WERI-Rb-1 (cell line): ENCODE measurements at regions not wholly inside any gene's neighbourhood (a gene's known extent, or its start where the extent isn't known, plus 50 kb on each side); places are given as distances from the start of the nearest gene placed in this dataset.

Experiments used
- DNase-seq: peaks from one replicate; pipeline ENCODE4 v3.0.0-alpha.2; 2020
- H3K27ac ChIP-seq: fragments of 250-450 bp; sonication (Bioruptor Pico); 2 replicates; pipeline ENCODE4 v1.5.1; 2020; ENCODE audit warnings: mild to moderate bottlenecking, moderate library complexity
- H3K27me3 ChIP-seq: fragments of 250-450 bp; sonication (Bioruptor Pico); 2 replicates; pipeline ENCODE4 v1.5.1; 2021; ENCODE audit warnings: mild to moderate bottlenecking, low read depth, moderate library complexity; ENCODE audit not compliant: insufficient read depth, severe bottlenecking
- H3K36me3 ChIP-seq: fragments of 250-450 bp; sonication (Bioruptor Pico); 2 replicates; pipeline ENCODE4 v1.5.1; 2020; ENCODE audit warnings: mild to moderate bottlenecking, moderate library complexity
- H3K4me3 ChIP-seq: 2 replicates; pipeline ENCODE4 v1.5.1; 2011; ENCODE audit warnings: low read depth, mild to moderate bottlenecking, control low read depth, low read length
- H3K9me3 ChIP-seq: fragments of 250-450 bp; sonication (Bioruptor Pico); 2 replicates; pipeline ENCODE4 v1.5.1; 2021; ENCODE audit warnings: mild to moderate bottlenecking, moderate library complexity; ENCODE audit not compliant: severe bottlenecking
- CTCF ChIP-seq: IDR thresholded peaks from 2 replicates; pipeline ENCODE4 v1.5.1; 2011; ENCODE audit warnings: low read depth, mild to moderate bottlenecking, control low read depth, inconsistent platforms, low read length

GRCh38 chr16:48085729-48086128 is 70.1 kb downstream of the ABCC12 start:
- H3K27ac ChIP-seq: no peak overlapping the region
- DNase-seq: no peak
- H3K9me3 ChIP-seq: no peaks in the 10 kb centered on the region
- no peaks in the 10 kb centered on the region for H3K36me3 ChIP-seq
- H3K27me3 ChIP-seq: no peaks in the 10 kb centered on the region
- no peak for TF ChIP-seq CTCF
- H3K4me3 ChIP-seq: no peak overlapping the region

GRCh38 chr16:48084826-48085225 is 71.0 kb downstream of the ABCC12 start:
- H3K36me3 ChIP-seq: no peaks in the 10 kb centered on the region
- H3K27me3 ChIP-seq: no peaks in the 10 kb centered on the region
- no peaks in the 10 kb centered on the region for H3K9me3 ChIP-seq
- no peak for TF ChIP-seq CTCF
- H3K4me3 ChIP-seq: no peak overlapping the region
- no peak for DNase-seq
- H3K27ac ChIP-seq: no peak overlapping the region

- no peaks in the 10 kb centered on the region for H3K36me3 ChIP-seq
- H3K27me3 ChIP-seq: no peaks in the 10 kb centered on the region
- DNase-seq: no peak
- no peak overlapping the region for H3K4me3 ChIP-seq
- no peak for TF ChIP-seq CTCF
- H3K9me3 ChIP-seq: no peaks in the 10 kb centered on the region
- H3K27ac ChIP-seq: no peak overlapping the region
Measured at GRCh38 chr16:48082516-48082915, 73.3 kb downstream of the ABCC12 start.

- no peak for DNase-seq
- H3K36me3 ChIP-seq: no peaks in the 10 kb centered on the region
- no peaks in the 10 kb centered on the region for H3K9me3 ChIP-seq
- no peaks in the 10 kb centered on the region for H3K27me3 ChIP-seq
- H3K4me3 ChIP-seq: no peak overlapping the region
- H3K27ac ChIP-seq: no peak overlapping the region
- no peak for TF ChIP-seq CTCF
Measured at GRCh38 chr16:48081656-48082055, 74.1 kb downstream of the ABCC12 start.

- DNase-seq: no peak
- no peak for TF ChIP-seq CTCF
- Histone ChIP-seq H3K27ac (no peak overlapping the region), H3K9me3 (no peaks in the 10 kb centered on the region), H3K36me3 (no peaks in the 10 kb centered on the region), H3K4me3 (no peak overlapping the region), H3K27me3 (no peaks in the 10 kb centered on the region)
Measured at GRCh38 chr16:48076455-48077012, 79.3 kb downstream of the ABCC12 start.

- Histone ChIP-seq H3K9me3 (no peaks in the 10 kb centered on the region), H3K27me3 (no peaks in the 10 kb centered on the region), H3K36me3 (no peaks in the 10 kb centered on the region), H3K27ac (no peak overlapping the region), H3K4me3 (no peak overlapping the region)
- DNase-seq: no peak
- TF ChIP-seq CTCF: no peak
Measured at GRCh38 chr16:48075398-48075797, 80.4 kb downstream of the ABCC12 start.
